HepG2 (cell line): ENCODE measurements at regions not wholly inside any gene's neighbourhood (a gene's known extent, or its start where the extent isn't known, plus 50 kb on each side); places are given as distances from the start of the nearest gene placed in this dataset.

Source experiments
- ATAC-seq: fragments of 200-7000 bp; cut with Tn5 transposase; 3 replicates; pipeline ENCODE4 v1.9.1; 2020; ENCODE audit warnings: mild to moderate bottlenecking, moderate library complexity
- BruUV-seq: library from RNA; stranded (reverse); fragments of 400-500 nt; replicated peaks from 2 replicates; lab custom pipeline; 2021; lab: Mats Ljungman, UMichigan
- CTCF ChIA-PET: fragments of 300-600 bp; formaldehyde crosslinking; extraction: SDS; loops from one replicate; lab custom pipeline; 2021; ENCODE audit warnings: low total read pairs, inconsistent platforms, low intra/inter-chr PET ratio; lab: Yijun Ruan, JAX
- POLR2A ChIA-PET: fragments of 350-600 bp; sonication (Branson Sonifier 250); formaldehyde crosslinking; loops from one replicate; lab custom pipeline; 2020; ENCODE audit warnings: antibody characterized with exemption, inconsistent platforms; lab: Yijun Ruan, JAX
- DNase-seq: peaks from one replicate; pipeline ENCODE4 v3.0.0-alpha.2; 2015; ENCODE audit warnings: low spot score
- FAIRE-seq: peaks from 3 replicates; lab custom pipeline; 2011; peaks lifted over from hg19 to GRCh38; lab: Jason Lieb, UNC
- H2AFZ ChIP-seq: one replicate; pipeline ENCODE4 v1.6.1; 2011; ENCODE audit warnings: low read length, inconsistent platforms
- H3K27ac ChIP-seq: fragments of 300-600 bp; 3 replicates; pipeline ENCODE4 v1.8.0; 2011; ENCODE audit warnings: mixed run types, mild to moderate bottlenecking, mixed read lengths, low read length, inconsistent platforms; ENCODE audit not compliant: insufficient read depth; ENCODE audit errors: extremely low read length
- H3K27me3 ChIP-seq, 2 experiments: fragments of 200-600 bp in 1 of 2; 2 replicates in 1 of 2; 3 replicates in 1 of 2; pipeline versions ENCODE4 v1.6.0 to v1.8.0; 2011; ENCODE audit warnings: low read length in 2 of 2, mild to moderate bottlenecking in 2 of 2, moderate library complexity in 2 of 2, inconsistent platforms in 1 of 2; ENCODE audit not compliant: insufficient read depth in 2 of 2, control insufficient read depth in 1 of 2
- H3K36me3 ChIP-seq, 2 experiments: fragments of 200-600 bp in 1 of 2; replicated peaks in 1 of 2; 2 replicates in 1 of 2; 3 replicates in 1 of 2; pipeline versions ENCODE4 v1.5.1 to v1.8.0; 2011; ENCODE audit warnings: low read length in 2 of 2, inconsistent platforms in 1 of 2; ENCODE audit not compliant: insufficient read depth in 2 of 2, control insufficient read depth in 1 of 2
- H3K4me1 ChIP-seq: 2 replicates; pipeline ENCODE4 v1.5.1; 2012; ENCODE audit warnings: low read length, inconsistent platforms; ENCODE audit not compliant: insufficient read depth
- H3K4me2 ChIP-seq: 2 replicates; pipeline ENCODE4 v1.6.0; 2011; ENCODE audit warnings: low read depth, low read length, inconsistent platforms
- H3K4me3 ChIP-seq, 3 experiments: fragments of 200-600 bp in 1 of 3; sonication (generic), shearing (Covaris generic) in 1 of 3; replicated peaks in 1 of 3; 2 replicates each; pipeline ENCODE4 v1.5.1; 2011 to 2016; ENCODE audit warnings: low read length in 3 of 3, inconsistent platforms in 2 of 3, low read depth in 2 of 3, mild to moderate bottlenecking in 2 of 3, control low read depth in 1 of 3, mixed read lengths in 1 of 3; ENCODE audit not compliant: insufficient read depth in 1 of 3
- H3K79me2 ChIP-seq: one replicate; pipeline ENCODE4 v1.6.1; 2011; ENCODE audit warnings: low read length, inconsistent platforms; ENCODE audit not compliant: insufficient read depth
- H3K9ac ChIP-seq: 2 replicates; pipeline ENCODE4 v1.6.0; 2011; ENCODE audit warnings: mild to moderate bottlenecking, low read depth, low read length, inconsistent platforms; ENCODE audit not compliant: insufficient read depth
- H3K9me3 ChIP-seq: 2 replicates; pipeline ENCODE4 v1.5.1; 2012; ENCODE audit warnings: mild to moderate bottlenecking, low read length
- H4K20me1 ChIP-seq: 2 replicates; pipeline ENCODE4 v1.6.0; 2011; ENCODE audit warnings: inconsistent platforms, mild to moderate bottlenecking, low read length, moderate library complexity; ENCODE audit not compliant: insufficient read depth
- CAMTA2 ChIP-seq: sonication (generic); formaldehyde crosslinking; IDR thresholded peaks from 2 replicates; pipeline ENCODE4 v1.4.0; 2020; ENCODE audit warnings: mild to moderate bottlenecking, missing genetic modification reagents, borderline replicate concordance
- GMEB2 ChIP-seq: IDR thresholded peaks from 2 replicates; pipeline ENCODE4 v1.6.1; 2016; ENCODE audit warnings: missing biosample characterization, missing genetic modification reagents, low read depth
- GRHL1 ChIP-seq: sonication (generic); formaldehyde crosslinking; conservative IDR thresholded peaks from 2 replicates; pipeline ENCODE4 v1.8.0; 2022; ENCODE audit warnings: missing genetic modification reagents
- MEF2D ChIP-seq: sonication (generic); formaldehyde crosslinking; IDR thresholded peaks from 2 replicates; pipeline ENCODE4 v1.5.1; 2020; ENCODE audit warnings: mild to moderate bottlenecking, missing genetic modification reagents
- MXI1 ChIP-seq: IDR thresholded peaks from 3 replicates; pipeline ENCODE4 v1.6.1; 2012; ENCODE audit warnings: low read depth, low read length, inconsistent platforms, borderline replicate concordance
- NR3C1 ChIP-seq: sonication (generic); formaldehyde crosslinking; IDR thresholded peaks from 2 replicates; pipeline ENCODE4 v1.4.0; 2020; ENCODE audit warnings: missing genetic modification reagents
- SMARCE1 ChIP-seq: fragments of 450-650 bp; IDR thresholded peaks from 2 replicates; pipeline ENCODE4 v1.6.1; 2017; ENCODE audit warnings: borderline replicate concordance
- STAT5B ChIP-seq: sonication (generic); formaldehyde crosslinking; IDR thresholded peaks from 2 replicates; pipeline ENCODE4 v1.4.0; 2020; ENCODE audit warnings: missing genetic modification reagents
- ZBTB46 ChIP-seq: sonication (generic); formaldehyde crosslinking; IDR thresholded peaks from 2 replicates; pipeline ENCODE4 v1.4.0; 2020; ENCODE audit warnings: mild to moderate bottlenecking, missing genetic modification reagents, borderline replicate concordance
- ZHX2 ChIP-seq, 2 experiments: sonication (generic) in 1 of 2; formaldehyde crosslinking in 1 of 2; IDR thresholded peaks; 2 replicates each; pipeline versions ENCODE4 v1.6.1 to v1.9.0; 2014 to 2022; ENCODE audit warnings: antibody characterized with exemption in 1 of 2, borderline replicate concordance in 1 of 2, inconsistent platforms in 1 of 2, low read depth in 1 of 2, missing genetic modification reagents in 1 of 2
- ZNF124 ChIP-seq: sonication (generic); formaldehyde crosslinking; IDR thresholded peaks from 2 replicates; pipeline ENCODE4 v1.4.0; 2020; ENCODE audit warnings: missing genetic modification reagents
- ZNF746 ChIP-seq: sonication (generic); formaldehyde crosslinking; IDR thresholded peaks from 2 replicates; pipeline ENCODE4 v1.8.0; 2022; ENCODE audit warnings: mild to moderate bottlenecking, missing genetic modification reagents
- WGBS: methylation state at CpG from one replicate; pipeline ENCODE4 v1.1.6; 2017; ENCODE audit warnings: low lambda C conversion rate; 5-methylcytosine and 5-hydroxymethylcytosine counted together
- in situ Hi-C: cut with HindIII; loops from 2 replicates; pipeline ENCODE4 v1.10.0; 2017; ENCODE audit warnings: low pct_unique_long_range_greater_than_20kb; ENCODE audit not compliant: extremely low pct_ligation_motif_present
- intact Hi-C: fragments of 100-400 bp; cut with micrococcal nuclease; formaldehyde crosslinking; loops from one replicate; pipeline ENCODE4 v1.10.0; 2022; ENCODE audit not compliant: unreplicated experiment

GRCh38 chr17:71335212-71335611 lies 785.6 kb upstream of the SOX9 start (continued):
- no peak for TF ChIP-seq ZHX2 (IDR thresholded peaks at IDR 0.05; ENCODE audit: low read depth)
- no peak for TF ChIP-seq ZHX2 (CRISPR knock-in tag; IDR thresholded peaks at IDR 0.05; ENCODE audit: borderline replicate concordance)
- TF ChIP-seq ZNF124, result no peak
- no peak for TF ChIP-seq NR3C1 (CRISPR knock-in tag)
- TF ChIP-seq STAT5B, result no peak
- TF ChIP-seq MEF2D (CRISPR knock-in tag), result no peak

- POLR2A ChIA-PET, result no interaction called here
- Histone ChIP-seq H2AFZ (no peak overlapping the region), H3K36me3 (no peaks in the 10 kb centered on the region), H3K9ac (no peak overlapping the region), H3K4me1 (no peaks in the 10 kb centered on the region), H3K4me3 (no peak overlapping the region), H3K79me2 (no peaks in the 10 kb centered on the region), H3K27ac (no peak overlapping the region), H3K27me3 (no peaks in the 10 kb centered on the region), H3K4me2 (no peak overlapping the region), H4K20me1 (no peaks in the 10 kb centered on the region), H3K9me3 (peaks cover 29% of the 10 kb centered on the region)
- intact Hi-C loops, result no loop called here
- in situ Hi-C loops, result no loop called here
- BruUV-seq, result no TSS peak
- WGBS, result 38% methylated on average over 2 of the region's 2 CpGs
- no peak for FAIRE-seq
- CTCF ChIA-PET, result no interaction called here
- DNase-seq, result no peak
- no peak for ATAC-seq
- no peak for TF ChIP-seq GRHL1 (CRISPR knock-in tag)
- TF ChIP-seq SMARCE1, result no peak
- no peak for TF ChIP-seq ZBTB46 (CRISPR knock-in tag)
- TF ChIP-seq ZNF746 (CRISPR knock-in tag), result no peak
- no peak for TF ChIP-seq CAMTA2 (CRISPR knock-in tag)
- TF ChIP-seq MXI1, result no peak
- TF ChIP-seq GMEB2 (CRISPR knock-in tag), result no peak
Observed at GRCh38 chr17:71337938-71338337, 782.9 kb upstream of the SOX9 start.
